Hepatocyte (in vitro differentiated cells): ENCODE measurements at regions not wholly inside any gene's neighbourhood (a gene's known extent, or its start where the extent isn't known, plus 50 kb on each side); places are given as distances from the start of the nearest gene placed in this dataset.

ENCODE experiments used
- DNase-seq: peaks from one replicate; pipeline ENCODE4 v3.0.0-alpha.2; 2016; ENCODE audit warnings: low spot score
- H2AFZ ChIP-seq: fragments of 200-600 bp; sonication (generic); 2 replicates; pipeline ENCODE4 v1.6.0; 2016; ENCODE audit warnings: antibody characterized with exemption, mild to moderate bottlenecking
- H3K27ac ChIP-seq: fragments of 200-600 bp; sonication (generic); 2 replicates; pipeline ENCODE4 v1.5.1; 2016; ENCODE audit warnings: mild to moderate bottlenecking
- H3K27me3 ChIP-seq: fragments of 200-600 bp; sonication (generic); 2 replicates; pipeline ENCODE4 v1.6.1; 2016
- H3K36me3 ChIP-seq: fragments of 200-600 bp; sonication (generic); replicated peaks from 2 replicates; pipeline ENCODE4 v1.5.1; 2016; ENCODE audit warnings: low read depth; ENCODE audit not compliant: insufficient read depth
- H3K4me1 ChIP-seq: fragments of 200-600 bp; sonication (generic); 2 replicates; pipeline ENCODE4 v1.5.1; 2016; ENCODE audit warnings: mild to moderate bottlenecking, moderate library complexity; ENCODE audit not compliant: insufficient read depth
- H3K4me2 ChIP-seq: fragments of 200-600 bp; sonication (generic); 2 replicates; pipeline ENCODE4 v1.6.0; 2016
- H3K4me3 ChIP-seq: fragments of 200-600 bp; sonication (generic); 2 replicates; pipeline ENCODE4 v1.5.1; 2016; ENCODE audit warnings: mild to moderate bottlenecking
- H3K79me2 ChIP-seq: fragments of 200-600 bp; sonication (generic); 2 replicates; pipeline ENCODE4 v1.6.0; 2017; ENCODE audit warnings: mild to moderate bottlenecking
- H3K9me2 ChIP-seq: fragments of 200-600 bp; sonication (generic); replicated peaks from 2 replicates; pipeline ENCODE4 v1.6.0; 2017; ENCODE audit warnings: mild to moderate bottlenecking; ENCODE audit not compliant: insufficient read depth
- H3K9me3 ChIP-seq: fragments of 200-600 bp; sonication (generic); 2 replicates; pipeline ENCODE4 v1.5.1; 2016; ENCODE audit warnings: low read depth, mild to moderate bottlenecking
- H4K20me1 ChIP-seq: fragments of 200-600 bp; sonication (generic); 2 replicates; pipeline ENCODE4 v1.6.0; 2016; ENCODE audit warnings: mild to moderate bottlenecking; ENCODE audit not compliant: insufficient read depth, poor library complexity, severe bottlenecking
- EZH2 ChIP-seq: fragments of 200-600 bp; sonication (generic); IDR thresholded peaks from 2 replicates; pipeline ENCODE4 v1.6.1; 2016; ENCODE audit warnings: antibody characterized with exemption, mild to moderate bottlenecking, borderline replicate concordance
- EZH2phosphoT487 ChIP-seq: fragments of 200-600 bp; sonication (generic); IDR thresholded peaks from one replicate; pipeline ENCODE4 v1.6.1; 2018; ENCODE audit warnings: antibody characterized with exemption, mild to moderate bottlenecking, low read depth, moderate library complexity; ENCODE audit not compliant: unreplicated experiment, severe bottlenecking
- WGBS: methylation state at CpG from one replicate; pipeline ENCODE4 v1.1.6; 2016; ENCODE audit warnings: low lambda C conversion rate; ENCODE audit errors: missing lambda C conversion rate; 5-methylcytosine and 5-hydroxymethylcytosine counted together
- TF ChIP-seq, protein P1 (sequence below): fragments of 200-600 bp; sonication (generic); IDR thresholded peaks from 2 replicates; pipeline ENCODE4 v1.5.1; 2016; ENCODE audit warnings: antibody characterized with exemption, mild to moderate bottlenecking; ENCODE audit not compliant: poor library complexity

DNA sequence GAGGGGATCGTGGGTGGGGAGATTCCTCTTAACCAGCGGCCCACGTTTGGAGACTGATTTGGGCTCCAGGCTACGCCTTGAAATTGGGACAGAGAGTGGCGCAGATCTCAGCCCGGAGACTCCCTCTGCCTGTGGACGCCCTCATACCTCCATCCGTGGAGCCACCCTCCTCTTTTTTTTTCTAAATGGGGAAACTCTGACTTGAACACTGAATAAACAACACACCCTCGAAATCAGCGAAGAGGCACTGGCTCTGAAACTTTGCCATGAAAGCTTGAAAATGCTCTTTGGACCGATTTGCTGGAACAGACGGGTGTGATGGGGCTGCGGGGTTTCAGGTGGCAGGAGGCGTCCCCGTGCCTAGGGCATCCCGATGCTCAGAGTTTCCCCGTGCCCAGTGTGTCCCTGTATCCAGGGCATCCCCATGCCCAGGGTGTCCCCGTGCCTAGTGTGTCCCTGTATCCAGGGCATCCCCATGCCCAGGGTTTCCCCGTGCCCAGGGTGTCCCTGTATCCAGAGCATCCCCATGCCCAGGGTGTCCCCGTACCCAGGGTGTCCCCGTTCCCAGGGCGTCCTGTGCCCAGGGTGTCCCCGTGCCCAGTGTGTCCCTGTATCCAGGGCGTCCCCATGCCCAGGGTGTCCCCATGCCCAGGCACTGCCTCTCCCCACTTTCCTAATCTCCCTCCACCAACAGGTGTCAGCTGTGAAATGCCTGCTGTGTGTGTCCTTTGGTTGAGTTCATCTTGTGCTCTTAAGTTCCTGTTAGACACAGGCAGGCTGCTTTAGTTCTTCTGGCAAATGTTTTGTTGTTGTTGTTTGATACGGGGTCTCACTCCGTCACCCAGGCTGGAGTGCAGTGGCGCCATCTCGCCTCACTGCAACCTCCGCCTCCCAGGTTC is 187.0 kb downstream of the SEC14L1 start:
- H3K9me3 ChIP-seq, result no peaks in the 10 kb centered on the region
- no peak overlapping the region for H2AFZ ChIP-seq
- no peaks in the 10 kb centered on the region for H4K20me1 ChIP-seq
- H3K4me1 ChIP-seq, result peaks cover 55% of the 10 kb centered on the region
- 82% methylated on average over 29 of the region's 29 CpGs for whole genome bisulfite sequencing
- H3K4me3 ChIP-seq, result no peak overlapping the region
- TF ChIP-seq, protein P1, sequence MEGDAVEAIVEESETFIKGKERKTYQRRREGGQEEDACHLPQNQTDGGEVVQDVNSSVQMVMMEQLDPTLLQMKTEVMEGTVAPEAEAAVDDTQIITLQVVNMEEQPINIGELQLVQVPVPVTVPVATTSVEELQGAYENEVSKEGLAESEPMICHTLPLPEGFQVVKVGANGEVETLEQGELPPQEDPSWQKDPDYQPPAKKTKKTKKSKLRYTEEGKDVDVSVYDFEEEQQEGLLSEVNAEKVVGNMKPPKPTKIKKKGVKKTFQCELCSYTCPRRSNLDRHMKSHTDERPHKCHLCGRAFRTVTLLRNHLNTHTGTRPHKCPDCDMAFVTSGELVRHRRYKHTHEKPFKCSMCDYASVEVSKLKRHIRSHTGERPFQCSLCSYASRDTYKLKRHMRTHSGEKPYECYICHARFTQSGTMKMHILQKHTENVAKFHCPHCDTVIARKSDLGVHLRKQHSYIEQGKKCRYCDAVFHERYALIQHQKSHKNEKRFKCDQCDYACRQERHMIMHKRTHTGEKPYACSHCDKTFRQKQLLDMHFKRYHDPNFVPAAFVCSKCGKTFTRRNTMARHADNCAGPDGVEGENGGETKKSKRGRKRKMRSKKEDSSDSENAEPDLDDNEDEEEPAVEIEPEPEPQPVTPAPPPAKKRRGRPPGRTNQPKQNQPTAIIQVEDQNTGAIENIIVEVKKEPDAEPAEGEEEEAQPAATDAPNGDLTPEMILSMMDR, result no peak
- TF ChIP-seq EZH2phosphoT487, result no peak
- TF ChIP-seq EZH2, result no peak
- H3K79me2 ChIP-seq, result peaks cover 86% of the 10 kb centered on the region
- no peaks in the 10 kb centered on the region for H3K9me2 ChIP-seq
- peak; percentile 41 for DNase-seq
- peak overlapping the region; percentile 97 for H3K27ac ChIP-seq
- H3K4me2 ChIP-seq, result peak overlapping the region; percentile 27
- no peaks in the 10 kb centered on the region for H3K27me3 ChIP-seq
- no peaks in the 10 kb centered on the region for H3K36me3 ChIP-seq

DNA sequence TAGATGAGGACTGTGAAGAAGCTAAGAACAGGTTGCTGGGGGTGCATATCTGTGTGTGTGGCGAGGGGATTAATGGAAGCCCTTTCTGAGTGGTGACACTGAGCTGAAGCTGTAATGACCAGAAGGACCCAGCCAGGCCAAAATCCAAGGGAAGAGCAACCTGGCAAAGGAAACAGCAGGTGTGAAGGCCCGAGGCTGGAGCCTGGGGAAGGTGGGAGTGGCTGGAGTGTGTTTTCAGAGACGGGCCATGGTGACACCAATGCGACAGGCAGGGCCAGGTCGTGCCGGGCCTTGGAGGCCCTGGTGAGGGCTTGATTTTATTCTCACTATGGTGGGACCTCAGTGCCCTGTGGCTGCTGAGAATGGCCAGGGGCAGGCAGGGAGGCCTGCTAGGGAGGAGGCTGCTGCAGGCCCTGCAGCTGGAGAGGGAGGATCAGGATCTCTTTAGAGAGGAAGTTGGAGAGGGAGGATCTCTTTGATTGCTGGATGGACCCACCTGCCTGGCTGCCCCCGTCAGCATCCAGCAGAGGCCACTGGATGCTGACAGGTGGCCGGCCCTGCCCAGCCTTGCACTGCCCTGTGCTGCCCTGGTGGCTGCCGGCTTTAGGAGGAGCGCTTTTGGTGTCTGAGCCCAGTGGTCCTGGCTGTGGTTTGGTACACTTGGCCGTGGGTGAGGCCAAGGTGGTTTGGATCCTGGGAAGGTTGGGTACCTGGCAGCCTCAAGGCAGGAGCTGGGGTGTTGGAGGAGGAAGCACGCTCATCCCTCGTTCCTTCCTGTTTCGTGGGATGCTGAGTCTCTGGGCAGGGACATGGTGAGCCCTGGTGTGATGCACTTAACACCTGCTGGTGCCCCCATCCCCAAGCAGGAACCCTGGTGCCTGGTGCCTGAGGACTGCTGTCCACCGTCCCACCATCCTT is 188.3 kb downstream of the SEC14L1 start:
- Histone ChIP-seq H3K4me3 (no peak overlapping the region), H3K79me2 (peaks cover 93% of the 10 kb centered on the region), H4K20me1 (no peaks in the 10 kb centered on the region), H3K4me1 (peaks cover 49% of the 10 kb centered on the region), H3K36me3 (no peaks in the 10 kb centered on the region), H3K27me3 (no peaks in the 10 kb centered on the region), H3K27ac (no peak overlapping the region), H3K9me3 (no peaks in the 10 kb centered on the region), H2AFZ (no peak overlapping the region), H3K9me2 (no peaks in the 10 kb centered on the region), H3K4me2 (no peak overlapping the region)
- no peak for DNase-seq
- TF ChIP-seq EZH2phosphoT487 (no peak), EZH2 (no peak)
- TF ChIP-seq, protein P1, result no peak
- WGBS, result 90% methylated on average over 12 of the region's 15 CpGs

GRCh38 chr17:77329741-77330531 is 189.2 kb downstream of the SEC14L1 start:
- WGBS, result 93% methylated on average over 19 of the region's 21 CpGs

More at GRCh38 chr17:77329741-77330531, 189.2 kb downstream of the SEC14L1 start:
- DNase-seq, result no peak
- H3K9me2 ChIP-seq, result no peaks in the 10 kb centered on the region
- no peaks in the 10 kb centered on the region for H3K9me3 ChIP-seq
- no peaks in the 10 kb centered on the region for H4K20me1 ChIP-seq
- no peak overlapping the region for H3K4me2 ChIP-seq
- peaks cover 96% of the 10 kb centered on the region for H3K79me2 ChIP-seq
- H2AFZ ChIP-seq, result no peak overlapping the region
- no peaks in the 10 kb centered on the region for H3K27me3 ChIP-seq
- H3K4me3 ChIP-seq, result no peak overlapping the region
- TF ChIP-seq, protein P1, result no peak
- TF ChIP-seq EZH2phosphoT487 (no peak), EZH2 (no peak)
- H3K4me1 ChIP-seq, result peaks cover 42% of the 10 kb centered on the region
- no peak overlapping the region for H3K27ac ChIP-seq
- H3K36me3 ChIP-seq, result no peaks in the 10 kb centered on the region
